Left lung (tissue), 4 donors: ENCODE measurements at regions not wholly inside any gene's neighbourhood (a gene's known extent, or its start where the extent isn't known, plus 50 kb on each side); places are given as distances from the start of the nearest gene placed in this dataset.

ENCODE experiments used
- ATAC-seq: fragments of 200-7000 bp; cut with Tn5 transposase; one replicate; pipeline ENCODE4 v1.9.1; 2020; ENCODE audit warnings: moderate library complexity
- DNase-seq, 4 donors: peaks; one replicate each; pipeline ENCODE4 v3.0.0-alpha.2; 2013 to 2020
- H3K27ac ChIP-seq, 2 donors: fragments of 200-600 bp; sonication (generic) in 1 of 2; one replicate each; pipeline versions ENCODE4 v1.5.0 to v1.8.0; 2020 to 2021
- H3K27me3 ChIP-seq, 2 donors: fragments of 200-600 bp; sonication (generic) in 1 of 2; one replicate each; pipeline versions ENCODE4 v1.5.0 to v1.8.0; 2020 to 2021
- H3K36me3 ChIP-seq, 2 donors: fragments of 200-600 bp; sonication (generic) in 1 of 2; one replicate each; pipeline versions ENCODE4 v1.5.0 to v1.8.0; 2020 to 2021
- H3K4me1 ChIP-seq, 2 donors: fragments of 200-600 bp; one replicate each; pipeline ENCODE4 v1.8.0; 2021
- H3K4me3 ChIP-seq, 2 donors: fragments of 200-600 bp; sonication (generic) in 1 of 2; one replicate each; pipeline versions ENCODE4 v1.5.0 to v1.8.0; 2020 to 2021; ENCODE audit warnings: mild to moderate bottlenecking in 1 of 2
- H3K9me3 ChIP-seq, 2 donors: fragments of 200-600 bp; sonication (generic) in 1 of 2; one replicate each; pipeline versions ENCODE4 v1.5.0 to v1.8.0; 2020 to 2021
- intact Hi-C, 2 donors: fragments of 100-400 bp; cut with DNase I; formaldehyde crosslinking; loops; one replicate each; pipeline versions ENCODE4 v1.11.2 to v1.14.2; 2022
- TF ChIP-seq, protein P1 (sequence below), 2 donors: fragments of 200-600 bp; sonication (generic) in 1 of 2; IDR thresholded peaks; one replicate each; pipeline versions ENCODE4 v1.5.0 to v1.8.0; 2021; ENCODE audit warnings: antibody characterized with exemption in 2 of 2
- donor health status: DM: no; HTN: yes; CAD: no.
- donor health status: DM: no; HTN: no; CAD: no.

- intact Hi-C loops = no loop called here
- peaks cover 0 to 26% of the 10 kb centered on the region in 2 donors for H3K4me1 ChIP-seq
- no peaks in the 10 kb centered on the region for H3K9me3 ChIP-seq
- H3K27ac ChIP-seq = peak overlapping the region; percentile 95 to 96
- no peaks in the 10 kb centered on the region for H3K36me3 ChIP-seq
- DNase-seq (peak in 1 of 4 donors; percentile 50), ATAC-seq (no peak)
- TF ChIP-seq, protein P1, sequence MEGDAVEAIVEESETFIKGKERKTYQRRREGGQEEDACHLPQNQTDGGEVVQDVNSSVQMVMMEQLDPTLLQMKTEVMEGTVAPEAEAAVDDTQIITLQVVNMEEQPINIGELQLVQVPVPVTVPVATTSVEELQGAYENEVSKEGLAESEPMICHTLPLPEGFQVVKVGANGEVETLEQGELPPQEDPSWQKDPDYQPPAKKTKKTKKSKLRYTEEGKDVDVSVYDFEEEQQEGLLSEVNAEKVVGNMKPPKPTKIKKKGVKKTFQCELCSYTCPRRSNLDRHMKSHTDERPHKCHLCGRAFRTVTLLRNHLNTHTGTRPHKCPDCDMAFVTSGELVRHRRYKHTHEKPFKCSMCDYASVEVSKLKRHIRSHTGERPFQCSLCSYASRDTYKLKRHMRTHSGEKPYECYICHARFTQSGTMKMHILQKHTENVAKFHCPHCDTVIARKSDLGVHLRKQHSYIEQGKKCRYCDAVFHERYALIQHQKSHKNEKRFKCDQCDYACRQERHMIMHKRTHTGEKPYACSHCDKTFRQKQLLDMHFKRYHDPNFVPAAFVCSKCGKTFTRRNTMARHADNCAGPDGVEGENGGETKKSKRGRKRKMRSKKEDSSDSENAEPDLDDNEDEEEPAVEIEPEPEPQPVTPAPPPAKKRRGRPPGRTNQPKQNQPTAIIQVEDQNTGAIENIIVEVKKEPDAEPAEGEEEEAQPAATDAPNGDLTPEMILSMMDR (IDR thresholded peaks at IDR 0.05) = no peak
- peak overlapping the region; percentile 58 to 65 for H3K4me3 ChIP-seq
- no peaks in the 10 kb centered on the region for H3K27me3 ChIP-seq
Observed at GRCh38 chr6:26159357-26160273, 72.4 kb downstream of the HFE start.

- TF ChIP-seq, protein P1 (IDR thresholded peaks at IDR 0.05) = no peak
- ATAC-seq (no peak), DNase-seq (no peak)
- Histone ChIP-seq H3K27ac (no peak overlapping the region), H3K27me3 (no peaks in the 10 kb centered on the region), H3K36me3 (no peaks in the 10 kb centered on the region), H3K9me3 (no peaks in the 10 kb centered on the region), H3K4me3 (no peak overlapping the region), H3K4me1 (peaks cover 0 to 17% of the 10 kb centered on the region in 2 donors)
- intact Hi-C loops = no loop called here
Observed at GRCh38 chr6:26161322-26161721, 74.1 kb downstream of the HFE start.

GRCh38 chr6:26162399-26162798 lies 75.2 kb downstream of the HFE start:
- intact Hi-C loops = no loop called here
- no peaks in the 10 kb centered on the region for H3K36me3 ChIP-seq
- H3K27ac ChIP-seq = no peak overlapping the region
- TF ChIP-seq, protein P1 (IDR thresholded peaks at IDR 0.05) = no peak
- H3K4me1 ChIP-seq = peaks cover 0 to 12% of the 10 kb centered on the region in 2 donors
- no peaks in the 10 kb centered on the region for H3K27me3 ChIP-seq
- peak in 1 of 4 donors; percentile 31 for DNase-seq
- no peaks in the 10 kb centered on the region for H3K9me3 ChIP-seq
- no peak for ATAC-seq
- no peak overlapping the region for H3K4me3 ChIP-seq

DNA sequence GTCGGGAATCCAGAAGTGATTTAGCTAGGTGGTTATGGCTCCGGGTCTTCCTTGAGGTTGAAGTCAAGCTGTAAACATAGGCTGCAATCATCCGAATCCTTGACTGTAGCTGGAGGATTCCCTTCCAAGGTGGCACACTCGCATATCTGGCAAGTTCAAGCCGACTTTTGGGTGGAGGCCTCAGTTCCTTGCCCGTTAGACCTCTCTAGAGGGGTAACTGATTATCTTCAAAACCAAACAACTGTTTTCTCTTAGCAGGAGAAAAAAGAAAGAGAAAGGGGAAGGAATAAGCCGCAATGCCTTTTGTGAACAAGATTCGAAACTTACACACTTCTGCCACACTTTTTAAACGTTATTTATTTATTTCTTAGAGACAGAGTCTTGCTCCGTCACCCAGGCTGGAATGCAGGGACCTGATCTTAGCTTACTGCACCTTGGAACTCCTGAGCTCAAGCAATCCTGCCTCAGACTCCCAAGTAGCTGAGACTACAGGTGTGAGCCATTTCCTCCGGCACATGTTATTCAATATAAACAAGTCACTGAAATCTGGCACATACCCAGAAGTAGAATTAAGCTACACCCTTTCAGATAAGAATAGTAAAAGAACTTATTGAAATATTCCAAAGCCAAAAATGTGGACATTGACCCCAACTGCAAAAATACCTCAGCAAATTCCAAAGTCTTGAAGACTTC lies 76.3 kb downstream of the HFE start:
- H3K4me3 ChIP-seq = no peak overlapping the region
- ATAC-seq (no peak), DNase-seq (no peak)
- intact Hi-C loops = no loop called here
- no peaks in the 10 kb centered on the region for H3K27me3 ChIP-seq
- no peaks in the 10 kb centered on the region for H3K9me3 ChIP-seq
- TF ChIP-seq, protein P1 (IDR thresholded peaks at IDR 0.05) = no peak
- peaks cover 0 to 12% of the 10 kb centered on the region in 2 donors for H3K4me1 ChIP-seq
- no peak overlapping the region for H3K27ac ChIP-seq
- no peaks in the 10 kb centered on the region for H3K36me3 ChIP-seq

GRCh38 chr6:26164120-26164505 lies 76.9 kb downstream of the HFE start:
- Histone ChIP-seq H3K36me3 (no peaks in the 10 kb centered on the region), H3K4me3 (no peak overlapping the region), H3K9me3 (no peaks in the 10 kb centered on the region), H3K27me3 (no peaks in the 10 kb centered on the region), H3K4me1 (peaks cover 0 to 12% of the 10 kb centered on the region in 2 donors), H3K27ac (no peak overlapping the region)
- ATAC-seq (no peak), DNase-seq (no peak)
- TF ChIP-seq, protein P1 (IDR thresholded peaks at IDR 0.05) = no peak
- intact Hi-C loops = no loop called here
